KMS-11 (cell line): ENCODE measurements at regions not wholly inside any gene's neighbourhood (a gene's known extent, or its start where the extent isn't known, plus 50 kb on each side); places are given as distances from the start of the nearest gene placed in this dataset.

Source experiments
- H2AFZ ChIP-seq: fragments of 200-600 bp; sonication (generic); 2 replicates; pipeline ENCODE4 v1.6.1; 2016; ENCODE audit warnings: antibody characterized with exemption, mixed run types, low read depth
- H3K27ac ChIP-seq: fragments of 200-600 bp; sonication (generic); 2 replicates; pipeline ENCODE4 v1.6.1; 2016; ENCODE audit warnings: mild to moderate bottlenecking, mixed run types
- H3K27me3 ChIP-seq: fragments of 200-600 bp; sonication (generic); 2 replicates; pipeline ENCODE4 v1.6.1; 2017; ENCODE audit warnings: mild to moderate bottlenecking, low read depth, mixed run types, moderate library complexity; ENCODE audit not compliant: insufficient read depth
- H3K36me3 ChIP-seq: fragments of 200-600 bp; sonication (generic); 2 replicates; pipeline ENCODE4 v1.6.1; 2017; ENCODE audit warnings: mild to moderate bottlenecking, mixed run types; ENCODE audit not compliant: insufficient read depth
- H3K4me1 ChIP-seq: fragments of 200-600 bp; sonication (generic); 2 replicates; pipeline ENCODE4 v1.6.1; 2016; ENCODE audit warnings: mild to moderate bottlenecking, low read depth, mixed run types; ENCODE audit not compliant: poor library complexity, severe bottlenecking
- H3K4me2 ChIP-seq: fragments of 200-600 bp; sonication (generic); 2 replicates; pipeline ENCODE4 v1.7.0; 2016; ENCODE audit warnings: mild to moderate bottlenecking, mixed run types
- H3K4me3 ChIP-seq: fragments of 200-600 bp; sonication (generic); IDR thresholded peaks from 2 replicates; pipeline ENCODE4 v1.6.1; 2017; ENCODE audit warnings: low read depth, low read length, mixed read lengths; ENCODE audit not compliant: insufficient read depth
- H3K79me2 ChIP-seq: fragments of 200-600 bp; sonication (generic); 2 replicates; pipeline ENCODE4 v1.6.1; 2016; ENCODE audit warnings: low read depth, mixed run types; ENCODE audit not compliant: insufficient read depth
- H3K9ac ChIP-seq: fragments of 200-600 bp; sonication (generic); 2 replicates; pipeline ENCODE4 v1.6.1; 2016; ENCODE audit warnings: mild to moderate bottlenecking, mixed run types
- H4K20me1 ChIP-seq: fragments of 200-600 bp; sonication (generic); 2 replicates; pipeline ENCODE4 v1.6.1; 2016; ENCODE audit warnings: mild to moderate bottlenecking, mixed run types; ENCODE audit not compliant: insufficient read depth
- TF ChIP-seq, protein P1 (sequence below): fragments of 200-600 bp; sonication (generic); conservative IDR thresholded peaks from 2 replicates; pipeline ENCODE4 v1.6.1; 2017; ENCODE audit warnings: low read depth, mild to moderate bottlenecking, antibody characterized with exemption, low read length, moderate library complexity, mixed read lengths

DNA sequence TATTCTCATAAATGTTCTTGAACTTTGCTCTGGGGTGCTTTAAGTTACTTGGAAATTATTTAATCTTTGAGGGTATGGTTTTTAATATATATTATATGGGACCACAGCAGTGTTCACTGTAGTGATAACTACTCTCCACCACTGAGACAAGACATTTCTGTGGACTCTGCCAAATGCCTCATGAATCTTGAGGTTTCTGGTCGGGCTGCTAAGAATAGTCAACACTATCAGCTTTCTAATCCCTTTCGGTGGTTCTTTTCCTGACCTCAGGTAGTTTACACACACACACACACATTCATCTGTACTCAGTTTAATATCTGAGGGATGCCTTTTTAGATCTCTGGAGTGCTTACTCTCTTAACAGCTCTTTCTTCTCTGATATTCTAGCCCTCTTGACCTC lies 500.7 kb downstream of the MAFB start:
- TF ChIP-seq, protein P1, sequence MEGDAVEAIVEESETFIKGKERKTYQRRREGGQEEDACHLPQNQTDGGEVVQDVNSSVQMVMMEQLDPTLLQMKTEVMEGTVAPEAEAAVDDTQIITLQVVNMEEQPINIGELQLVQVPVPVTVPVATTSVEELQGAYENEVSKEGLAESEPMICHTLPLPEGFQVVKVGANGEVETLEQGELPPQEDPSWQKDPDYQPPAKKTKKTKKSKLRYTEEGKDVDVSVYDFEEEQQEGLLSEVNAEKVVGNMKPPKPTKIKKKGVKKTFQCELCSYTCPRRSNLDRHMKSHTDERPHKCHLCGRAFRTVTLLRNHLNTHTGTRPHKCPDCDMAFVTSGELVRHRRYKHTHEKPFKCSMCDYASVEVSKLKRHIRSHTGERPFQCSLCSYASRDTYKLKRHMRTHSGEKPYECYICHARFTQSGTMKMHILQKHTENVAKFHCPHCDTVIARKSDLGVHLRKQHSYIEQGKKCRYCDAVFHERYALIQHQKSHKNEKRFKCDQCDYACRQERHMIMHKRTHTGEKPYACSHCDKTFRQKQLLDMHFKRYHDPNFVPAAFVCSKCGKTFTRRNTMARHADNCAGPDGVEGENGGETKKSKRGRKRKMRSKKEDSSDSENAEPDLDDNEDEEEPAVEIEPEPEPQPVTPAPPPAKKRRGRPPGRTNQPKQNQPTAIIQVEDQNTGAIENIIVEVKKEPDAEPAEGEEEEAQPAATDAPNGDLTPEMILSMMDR: no peak
- no peak overlapping the region; the same call in 1 of the 2 replicates for H2AFZ ChIP-seq
- H4K20me1 ChIP-seq: no peaks in the 10 kb centered on the region

DNA sequence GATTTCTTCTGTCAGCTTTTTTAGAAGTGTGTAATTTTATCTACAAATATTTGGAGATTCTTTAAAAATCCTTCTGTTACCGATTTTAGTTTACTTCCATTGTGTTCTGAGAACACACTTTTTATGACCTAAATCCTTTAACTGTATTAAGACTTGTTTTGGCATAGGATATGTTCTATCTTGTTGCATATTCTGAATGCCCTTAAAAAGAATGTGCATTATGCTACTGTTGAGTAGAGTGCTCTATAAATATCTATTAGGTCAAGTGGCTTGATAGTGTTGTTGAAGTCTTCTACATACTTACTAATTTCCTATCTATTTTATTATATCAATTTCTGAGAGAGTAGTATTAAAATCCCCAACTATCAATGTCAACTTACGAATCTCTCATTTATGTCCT lies 502.2 kb downstream of the MAFB start:
- H3K4me3 ChIP-seq: no peak overlapping the region
- no peaks in the 10 kb centered on the region for H3K36me3 ChIP-seq
- H2AFZ ChIP-seq: no peak overlapping the region
- no peak overlapping the region for H3K9ac ChIP-seq
- TF ChIP-seq, protein P1: no peak
- no peaks in the 10 kb centered on the region for H3K27me3 ChIP-seq
- H3K79me2 ChIP-seq: no peaks in the 10 kb centered on the region
- H3K4me1 ChIP-seq: peaks cover 52% of the 10 kb centered on the region
- H4K20me1 ChIP-seq: no peaks in the 10 kb centered on the region
- H3K27ac ChIP-seq: no peak overlapping the region
- H3K4me2 ChIP-seq: no peak overlapping the region

More for the DNA sequence above, 500.7 kb downstream of the MAFB start:
- peaks cover 67% of the 10 kb centered on the region for H3K4me1 ChIP-seq
- H3K27ac ChIP-seq: peak overlapping the region; percentile 60
- peak overlapping the region; percentile 61 for H3K4me2 ChIP-seq
- H3K79me2 ChIP-seq: no peaks in the 10 kb centered on the region
- H3K4me3 ChIP-seq: no peak overlapping the region
- H3K9ac ChIP-seq: no peak overlapping the region
- no peaks in the 10 kb centered on the region for H3K36me3 ChIP-seq
- H3K27me3 ChIP-seq: no peaks in the 10 kb centered on the region

DNA sequence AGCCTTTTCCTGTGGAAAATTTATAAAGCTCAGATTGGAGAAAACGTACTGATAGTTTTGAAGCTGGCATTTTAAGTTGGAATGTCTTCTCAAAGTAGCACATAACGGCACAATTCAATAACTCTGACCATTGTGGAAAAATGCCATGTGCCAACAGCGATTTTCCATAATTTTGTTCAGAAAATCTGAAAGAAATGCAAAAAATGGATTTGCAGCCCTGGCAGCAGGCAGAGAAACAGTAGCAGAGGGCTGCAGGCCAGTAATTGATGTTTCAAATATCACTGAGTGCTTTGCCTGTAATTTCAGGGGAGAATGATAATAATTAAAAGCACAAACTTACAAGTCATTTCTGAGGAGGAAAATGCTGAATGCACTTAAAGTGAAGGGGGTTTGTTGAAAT lies 507.4 kb downstream of the MAFB start:
- H3K36me3 ChIP-seq: no peaks in the 10 kb centered on the region
- TF ChIP-seq, protein P1: no peak
- no peaks in the 10 kb centered on the region for H4K20me1 ChIP-seq
- H3K27me3 ChIP-seq: no peaks in the 10 kb centered on the region
- no peak overlapping the region for H3K4me3 ChIP-seq
- no peaks in the 10 kb centered on the region for H3K79me2 ChIP-seq
- no peak overlapping the region for H3K27ac ChIP-seq
- peaks cover under 1% of the 10 kb centered on the region for H3K4me1 ChIP-seq
- H2AFZ ChIP-seq: no peak overlapping the region
- no peak overlapping the region for H3K9ac ChIP-seq
- no peak overlapping the region for H3K4me2 ChIP-seq

DNA sequence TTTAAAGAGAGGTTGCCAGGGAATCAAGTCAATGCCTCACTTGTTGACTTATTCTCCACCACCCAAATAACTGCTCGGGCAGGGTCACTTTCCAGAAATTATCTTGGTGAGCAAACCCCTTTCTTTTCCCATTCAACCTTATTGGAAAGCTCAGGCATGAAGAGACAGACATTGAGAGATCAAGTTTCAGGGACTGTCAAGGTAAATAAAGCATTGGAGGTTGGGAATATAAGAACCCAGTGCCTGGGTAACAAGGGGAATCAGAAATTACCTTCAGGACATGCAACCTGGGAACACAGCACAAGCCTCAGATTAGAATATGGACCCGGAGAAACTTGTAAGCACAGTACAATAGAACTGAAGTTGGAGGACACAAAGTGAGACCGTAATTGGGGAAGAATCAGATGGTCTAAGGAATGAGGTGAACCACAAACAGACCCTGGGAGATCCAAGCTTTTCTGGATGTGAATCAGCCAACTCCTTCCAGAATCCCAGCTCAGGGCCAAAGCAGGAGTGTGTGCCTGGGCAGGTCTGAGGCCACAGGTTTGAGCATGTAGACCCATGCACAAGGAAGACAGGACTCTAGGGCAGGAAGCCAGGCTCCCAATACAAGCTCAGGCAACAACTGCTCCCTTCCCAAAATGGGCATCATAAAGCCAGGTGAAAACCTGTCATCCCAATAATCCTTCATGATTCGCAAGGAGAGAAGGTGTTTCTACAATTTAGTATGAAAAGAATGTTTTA lies 512.8 kb downstream of the MAFB start:
- Histone ChIP-seq H3K4me2 (no peak overlapping the region), H3K27me3 (no peaks in the 10 kb centered on the region), H3K4me3 (no peak overlapping the region), H3K4me1 (no peaks in the 10 kb centered on the region), H2AFZ (no peak overlapping the region), H3K9ac (no peak overlapping the region), H4K20me1 (no peaks in the 10 kb centered on the region), H3K27ac (no peak overlapping the region), H3K79me2 (no peaks in the 10 kb centered on the region), H3K36me3 (no peaks in the 10 kb centered on the region)
- TF ChIP-seq, protein P1: no peak
